ACC112 (cell line): ENCODE measurements at regions not wholly inside any gene's neighbourhood (a gene's known extent, or its start where the extent isn't known, plus 50 kb on each side); places are given as distances from the start of the nearest gene placed in this dataset.

Experiments
- H2AFZ ChIP-seq: fragments of 200-600 bp; sonication (generic); one replicate; pipeline ENCODE4 v1.6.0; 2017; ENCODE audit warnings: antibody characterized with exemption, low read length; ENCODE audit not compliant: unreplicated experiment
- H3K27ac ChIP-seq: fragments of 200-600 bp; sonication (generic); 2 replicates; pipeline ENCODE4 v1.5.1; 2014; ENCODE audit warnings: low read depth, mild to moderate bottlenecking, antibody characterized with exemption, low read length, moderate library complexity
- H3K27me3 ChIP-seq: fragments of 200-600 bp; sonication (generic); 2 replicates; pipeline ENCODE4 v1.6.1; 2014; ENCODE audit warnings: mild to moderate bottlenecking, antibody characterized with exemption, low read length, moderate library complexity, mixed read lengths; ENCODE audit not compliant: insufficient read depth
- H3K36me3 ChIP-seq: fragments of 200-600 bp; sonication (generic); 2 replicates; pipeline ENCODE4 v1.6.1; 2016; ENCODE audit warnings: mild to moderate bottlenecking, antibody characterized with exemption, low read length, moderate library complexity, mixed read lengths; ENCODE audit not compliant: insufficient read depth
- H3K4me1 ChIP-seq: fragments of 200-600 bp; sonication (generic); one replicate; pipeline ENCODE4 v1.6.1; 2016; ENCODE audit warnings: low read length, mixed read lengths; ENCODE audit not compliant: insufficient read depth, unreplicated experiment, control insufficient read depth
- H3K4me3 ChIP-seq: fragments of 200-600 bp; sonication (generic); 2 replicates; pipeline ENCODE4 v1.5.1; 2014; ENCODE audit warnings: mild to moderate bottlenecking, low read depth, low read length
- H3K79me2 ChIP-seq: fragments of 200-600 bp; sonication (generic); one replicate; pipeline ENCODE4 v1.6.0; 2016; ENCODE audit warnings: low read length; ENCODE audit not compliant: control insufficient read depth, unreplicated experiment, insufficient read depth

DNA sequence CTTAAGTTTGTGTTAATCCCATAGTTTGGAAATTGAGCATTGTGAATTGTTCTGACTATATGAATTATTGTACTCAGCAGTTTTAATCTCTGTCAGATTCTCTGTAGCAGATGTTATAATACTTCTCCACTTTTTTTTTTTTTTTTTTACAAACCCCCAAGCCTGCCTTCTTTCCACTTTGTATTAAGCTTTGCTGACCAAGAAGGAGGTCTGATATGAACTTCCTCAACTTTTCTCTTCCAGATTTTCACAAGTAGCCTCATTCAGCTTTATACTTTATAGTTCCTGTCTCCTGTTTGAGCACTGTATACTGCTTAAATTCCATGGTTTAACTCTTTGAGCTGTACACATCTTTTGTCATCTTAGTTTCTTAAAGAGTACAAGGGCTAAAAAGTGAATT, 105.0 kb downstream of the HAUS1 start:
- Histone ChIP-seq H3K36me3 (no peaks in the 10 kb centered on the region), H2AFZ (no peak overlapping the region), H3K79me2 (peaks cover 40% of the 10 kb centered on the region), H3K27ac (no peak overlapping the region), H3K27me3 (no peaks in the 10 kb centered on the region), H3K4me1 (peaks cover 9% of the 10 kb centered on the region), H3K4me3 (no peak overlapping the region)

- no peak overlapping the region for H3K4me3 ChIP-seq
- H3K4me1 ChIP-seq = peaks cover 9% of the 10 kb centered on the region
- H3K79me2 ChIP-seq = peaks cover 52% of the 10 kb centered on the region
- H3K27ac ChIP-seq = peak overlapping the region; percentile 10; the same call in 1 of the 2 replicates
- no peaks in the 10 kb centered on the region for H3K36me3 ChIP-seq
- no peak overlapping the region for H2AFZ ChIP-seq
- no peaks in the 10 kb centered on the region for H3K27me3 ChIP-seq
Measured at GRCh38 chr18:46211816-46212215, 107.6 kb downstream of the HAUS1 start.

- Histone ChIP-seq H3K27ac (peak overlapping the region; percentile 10; the same call in 1 of the 2 replicates), H3K79me2 (peaks cover 52% of the 10 kb centered on the region), H3K4me3 (no peak overlapping the region), H3K36me3 (no peaks in the 10 kb centered on the region), H3K27me3 (no peaks in the 10 kb centered on the region), H3K4me1 (peaks cover 9% of the 10 kb centered on the region), H2AFZ (no peak overlapping the region)
Measured at GRCh38 chr18:46212398-46212797, 108.2 kb downstream of the HAUS1 start.

- Histone ChIP-seq H3K27ac (no peak overlapping the region), H3K36me3 (no peaks in the 10 kb centered on the region)
Measured at GRCh38 chr18:46213295-46213694, 109.1 kb downstream of the HAUS1 start.

GRCh38 chr18:46214435-46214834, 110.2 kb downstream of the HAUS1 start:
- Histone ChIP-seq H2AFZ (no peak overlapping the region), H3K27me3 (no peaks in the 10 kb centered on the region), H3K79me2 (peaks cover 46% of the 10 kb centered on the region), H3K4me1 (peaks cover 9% of the 10 kb centered on the region), H3K4me3 (no peak overlapping the region), H3K36me3 (0 out of 2 replicates have a peak, but pooled peaks cover 5% of the 10 kb centered on the region), H3K27ac (no peak overlapping the region)

More at GRCh38 chr18:46213295-46213694, 109.1 kb downstream of the HAUS1 start:
- Histone ChIP-seq H3K27me3 (no peaks in the 10 kb centered on the region), H3K79me2 (peaks cover 47% of the 10 kb centered on the region), H3K4me1 (peaks cover 9% of the 10 kb centered on the region), H2AFZ (no peak overlapping the region), H3K4me3 (no peak overlapping the region)

DNA sequence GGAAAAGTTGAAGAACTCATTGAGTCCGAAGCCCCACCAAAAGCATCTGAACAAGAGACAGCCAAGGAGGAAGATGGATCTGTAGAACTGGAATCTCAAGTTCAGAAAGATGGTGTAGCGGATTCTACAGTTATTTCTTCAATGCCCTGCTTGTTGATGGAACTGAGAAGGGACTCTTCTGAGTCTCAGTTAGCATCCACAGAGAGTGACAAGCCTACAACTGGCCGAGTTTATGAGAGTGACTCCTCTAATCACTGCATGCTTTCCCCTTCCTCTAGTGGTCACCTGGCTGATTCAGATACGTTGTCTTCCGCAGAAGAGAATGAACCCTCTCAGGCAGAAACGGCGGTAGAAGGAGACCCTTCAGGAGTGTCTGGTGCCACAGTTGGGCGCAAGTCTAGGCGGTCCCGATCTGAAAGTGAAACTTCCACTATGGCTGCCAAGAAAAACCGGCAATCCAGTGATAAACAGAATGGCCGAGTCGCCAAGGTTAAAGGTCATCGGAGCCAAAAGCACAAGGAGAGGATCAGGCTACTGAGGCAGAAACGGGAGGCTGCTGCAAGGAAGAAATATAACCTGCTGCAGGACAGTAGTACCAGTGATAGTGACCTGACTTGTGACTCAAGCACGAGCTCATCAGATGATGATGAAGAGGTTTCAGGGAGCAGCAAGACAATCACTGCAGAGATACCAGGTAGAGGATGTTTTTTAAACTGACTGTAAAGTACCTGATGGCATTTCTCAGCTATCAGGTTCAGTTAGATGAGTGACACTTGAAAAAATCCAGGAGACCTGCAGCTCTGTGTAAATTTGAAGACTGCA, 111.9 kb downstream of the HAUS1 start:
- no peaks in the 10 kb centered on the region for H3K27me3 ChIP-seq
- H3K79me2 ChIP-seq = peaks cover 43% of the 10 kb centered on the region
- 0 out of 2 replicates have a peak, but pooled peaks cover 5% of the 10 kb centered on the region for H3K36me3 ChIP-seq

GRCh38 chr18:46220116-46220515, 115.9 kb downstream of the HAUS1 start:
- H3K27ac ChIP-seq = no peak overlapping the region
- H2AFZ ChIP-seq = no peak overlapping the region
- H3K4me1 ChIP-seq = peaks cover 4% of the 10 kb centered on the region
- no peak overlapping the region for H3K4me3 ChIP-seq
- no peaks in the 10 kb centered on the region for H3K27me3 ChIP-seq
- H3K79me2 ChIP-seq = peaks cover 23% of the 10 kb centered on the region
- 0 out of 2 replicates have a peak, but pooled peaks cover 7% of the 10 kb centered on the region for H3K36me3 ChIP-seq

More for the DNA sequence above, 111.9 kb downstream of the HAUS1 start:
- Histone ChIP-seq H3K4me3 (no peak overlapping the region), H3K27ac (no peak overlapping the region), H2AFZ (no peak overlapping the region), H3K4me1 (peaks cover 8% of the 10 kb centered on the region)

GRCh38 chr18:46222093-46222492, 117.9 kb downstream of the HAUS1 start:
- peaks cover 15% of the 10 kb centered on the region for H3K79me2 ChIP-seq
- H2AFZ ChIP-seq = no peak overlapping the region
- no peak overlapping the region for H3K4me3 ChIP-seq
- peaks cover 4% of the 10 kb centered on the region for H3K4me1 ChIP-seq
- no peak overlapping the region for H3K27ac ChIP-seq
- 0 out of 2 replicates have a peak, but pooled peaks cover 9% of the 10 kb centered on the region for H3K36me3 ChIP-seq
- no peaks in the 10 kb centered on the region for H3K27me3 ChIP-seq

GRCh38 chr18:46222710-46223360, 118.7 kb downstream of the HAUS1 start:
- Histone ChIP-seq H3K4me1 (peaks cover 4% of the 10 kb centered on the region), H3K4me3 (no peak overlapping the region), H3K36me3 (0 out of 2 replicates have a peak, but pooled peaks cover 9% of the 10 kb centered on the region), H3K27ac (no peak overlapping the region), H2AFZ (no peak overlapping the region), H3K27me3 (no peaks in the 10 kb centered on the region), H3K79me2 (peaks cover 15% of the 10 kb centered on the region)

DNA sequence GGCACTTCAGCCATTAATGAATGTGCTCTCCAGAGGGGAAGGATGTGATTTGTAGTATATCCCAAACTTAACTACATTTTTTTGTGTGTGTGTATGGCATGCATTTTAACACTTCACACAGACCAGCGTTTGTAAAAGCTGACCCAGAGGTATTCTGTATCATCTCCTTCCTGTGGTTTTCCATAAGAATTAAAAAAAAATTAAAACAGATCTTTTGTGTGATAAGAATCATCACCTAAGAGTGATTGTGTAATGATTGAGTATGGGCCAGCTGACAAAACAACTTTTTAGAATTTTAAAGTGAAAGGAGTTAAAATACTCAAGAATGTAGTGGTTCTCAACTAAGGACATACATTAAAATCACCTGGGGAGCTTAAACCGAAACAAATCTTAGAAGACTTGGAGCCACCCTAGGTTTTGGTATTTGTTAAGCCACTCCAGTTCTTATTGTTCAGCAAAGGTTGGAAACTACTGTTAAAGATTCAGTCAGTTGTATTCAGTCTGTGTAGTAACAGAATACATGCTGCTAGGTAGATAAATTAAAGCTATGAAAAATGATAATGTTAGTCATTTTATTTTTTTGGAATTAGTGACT, 120.1 kb downstream of the HAUS1 start:
- H3K27ac ChIP-seq = no peak overlapping the region
- peaks cover 11% of the 10 kb centered on the region for H3K79me2 ChIP-seq
- 0 out of 2 replicates have a peak, but pooled peaks cover 3% of the 10 kb centered on the region for H3K36me3 ChIP-seq
- H3K4me3 ChIP-seq = no peak overlapping the region
- no peaks in the 10 kb centered on the region for H3K27me3 ChIP-seq
- H3K4me1 ChIP-seq = peaks cover 4% of the 10 kb centered on the region
- no peak overlapping the region for H2AFZ ChIP-seq
